ENCODE measurements at regions not wholly inside any gene's neighbourhood (a gene's known extent, or its start where the extent isn't known, plus 50 kb on each side); places are given as distances from the start of the nearest gene placed in this dataset.

GRCh38 chr14:38790916-38791315, 312.1 kb downstream of the SEC23A start:
- no peak overlapping the region for H3K27ac ChIP-seq (ENCODE audit: low read depth, low read length, poor library complexity, severe bottlenecking)
- DNase-seq (ENCODE audit: low spot score), result no peak
- no TSS peak for BruUV-seq (replicated peaks)
- H3K4me3 ChIP-seq (ENCODE audit: low read depth, low read length, poor library complexity, severe bottlenecking), result no peak overlapping the region
- intact Hi-C loops (cut with micrococcal nuclease; ENCODE audit: unreplicated experiment), result no loop called here
- H3K4me1 ChIP-seq (ENCODE audit: insufficient read depth, low read length, poor library complexity, severe bottlenecking), result no peaks in the 10 kb centered on the region
- no peaks in the 10 kb centered on the region for H3K79me2 ChIP-seq (ENCODE audit: insufficient read depth, low read depth, low read length)
- H3K36me3 ChIP-seq (ENCODE audit: insufficient read depth, low read length), result no peaks in the 10 kb centered on the region
- no peaks in the 10 kb centered on the region for H3K9me2 ChIP-seq (ENCODE audit: insufficient read depth, low read length)
- H3K4me2 ChIP-seq (ENCODE audit: low read length), result no peak overlapping the region
- no peak overlapping the region for H2AFZ ChIP-seq (ENCODE audit: low read length)
- ChIA-PET POLR2A (no interaction called here), CTCF (ENCODE audit: unreplicated experiment) (no interaction called here)
- TF ChIP-seq CTCF (conservative IDR thresholded peaks at IDR 0.05; ENCODE audit: low read length) (no peak), EZH2phosphoT487 (IDR thresholded peaks at IDR 0.05; ENCODE audit: borderline replicate concordance, low read depth, low read length) (no peak)
- no peaks in the 10 kb centered on the region for H3K9me3 ChIP-seq (ENCODE audit: low read length)
- H4K20me1 ChIP-seq (ENCODE audit: insufficient read depth, low read length), result no peaks in the 10 kb centered on the region

GRCh38 chr14:38789805-38790204, 313.2 kb downstream of the SEC23A start:
- ChIA-PET POLR2A (no interaction called here), CTCF (ENCODE audit: unreplicated experiment) (no interaction called here)
- DNase-seq (ENCODE audit: low spot score), result no peak
- no peaks in the 10 kb centered on the region for H4K20me1 ChIP-seq (ENCODE audit: insufficient read depth, low read length)
- BruUV-seq (replicated peaks), result no TSS peak
- H3K4me2 ChIP-seq (ENCODE audit: low read length), result no peak overlapping the region
- no peaks in the 10 kb centered on the region for H3K4me1 ChIP-seq (ENCODE audit: insufficient read depth, low read length, poor library complexity, severe bottlenecking)
- H2AFZ ChIP-seq (ENCODE audit: low read length), result no peak overlapping the region
- H3K4me3 ChIP-seq (ENCODE audit: low read depth, low read length, poor library complexity, severe bottlenecking), result no peak overlapping the region
- no peaks in the 10 kb centered on the region for H3K9me3 ChIP-seq (ENCODE audit: low read length)
- no peaks in the 10 kb centered on the region for H3K36me3 ChIP-seq (ENCODE audit: insufficient read depth, low read length)
- TF ChIP-seq CTCF (conservative IDR thresholded peaks at IDR 0.05; ENCODE audit: low read length), result no peak
- TF ChIP-seq EZH2phosphoT487 (IDR thresholded peaks at IDR 0.05; ENCODE audit: borderline replicate concordance, low read depth, low read length), result no peak
- H3K9me2 ChIP-seq (ENCODE audit: insufficient read depth, low read length), result no peaks in the 10 kb centered on the region
- intact Hi-C loops (cut with micrococcal nuclease; ENCODE audit: unreplicated experiment), result no loop called here
- no peaks in the 10 kb centered on the region for H3K79me2 ChIP-seq (ENCODE audit: insufficient read depth, low read depth, low read length)
- H3K27ac ChIP-seq (ENCODE audit: low read depth, low read length, poor library complexity, severe bottlenecking), result no peak overlapping the region

GRCh38 chr14:38788060-38788459, 315.0 kb downstream of the SEC23A start:
- Histone ChIP-seq H3K4me1 (ENCODE audit: insufficient read depth, low read length, poor library complexity, severe bottlenecking) (no peaks in the 10 kb centered on the region), H3K4me3 (ENCODE audit: low read depth, low read length, poor library complexity, severe bottlenecking) (no peak overlapping the region), H3K4me2 (ENCODE audit: low read length) (no peak overlapping the region), H3K79me2 (ENCODE audit: insufficient read depth, low read depth, low read length) (no peaks in the 10 kb centered on the region), H3K36me3 (ENCODE audit: insufficient read depth, low read length) (no peaks in the 10 kb centered on the region), H3K9me3 (ENCODE audit: low read length) (no peaks in the 10 kb centered on the region), H4K20me1 (ENCODE audit: insufficient read depth, low read length) (no peaks in the 10 kb centered on the region), H3K9me2 (ENCODE audit: insufficient read depth, low read length) (no peaks in the 10 kb centered on the region), H2AFZ (ENCODE audit: low read length) (no peak overlapping the region), H3K27ac (ENCODE audit: low read depth, low read length, poor library complexity, severe bottlenecking) (no peak overlapping the region)
- ChIA-PET CTCF (ENCODE audit: unreplicated experiment) (no interaction called here), POLR2A (interaction anchor here (0.7 kb wide), 1 partner anchor 16 kb away, joined by 3 read pairs; no protein-coding TSS in a partner anchor)
- TF ChIP-seq EZH2phosphoT487 (IDR thresholded peaks at IDR 0.05; ENCODE audit: borderline replicate concordance, low read depth, low read length), result no peak
- no peak for TF ChIP-seq CTCF (conservative IDR thresholded peaks at IDR 0.05; ENCODE audit: low read length)
- DNase-seq (ENCODE audit: low spot score), result no peak
- intact Hi-C loops (cut with micrococcal nuclease; ENCODE audit: unreplicated experiment), result no loop called here
- no TSS peak for BruUV-seq (replicated peaks)

Data from OCI-LY7 (cell line).